ENCODE measurements at regions not wholly inside any gene's neighbourhood (a gene's known extent, or its start where the extent isn't known, plus 50 kb on each side); places are given as distances from the start of the nearest gene placed in this dataset.

DNA sequence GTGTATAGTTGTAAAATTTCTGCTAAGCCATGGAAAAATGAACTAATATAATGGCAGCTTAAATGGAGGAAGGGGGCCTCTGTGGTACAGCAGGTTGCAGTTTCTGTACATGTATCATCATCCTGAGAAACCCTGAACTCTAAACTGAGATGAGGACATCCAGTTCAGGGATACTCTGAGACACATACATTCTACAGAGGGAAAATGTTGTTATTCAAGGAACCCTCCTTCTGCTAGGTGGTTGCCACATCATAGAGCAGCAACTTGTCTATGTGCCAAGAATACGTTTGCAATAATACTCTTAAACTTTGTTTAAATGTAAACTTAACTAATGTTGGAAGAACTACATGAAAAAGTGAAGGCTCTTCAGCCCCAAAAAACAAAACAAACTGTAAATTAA, 1310.8 kb upstream of the WWC1 start:
- Histone ChIP-seq H3K9ac (ENCODE audit: low read length in 2 of 2) (no peak overlapping the region), H3K36me3 (ENCODE audit: control insufficient read depth in 2 of 2, insufficient read depth in 2 of 2, low read length in 2 of 2) (no peaks in the 10 kb centered on the region), H3K27ac (ENCODE audit: low read length) (peak overlapping the region; percentile 49), H3K4me1 (ENCODE audit: control insufficient read depth, insufficient read depth, low read length) (peaks cover 4% of the 10 kb centered on the region), H3K27me3 (ENCODE audit: control insufficient read depth in 1 of 2, insufficient read depth in 2 of 2, low read length in 2 of 2) (no peaks in the 10 kb centered on the region), H3K9me3 (ENCODE audit: control insufficient read depth in 2 of 2, low read length in 2 of 2) (no peaks in the 10 kb centered on the region), H3K4me3 (ENCODE audit: low read length in 2 of 2) (peak overlapping the region in 1 of 2 donors; percentile 80)

- Histone ChIP-seq H3K27ac (ENCODE audit: low read length) (peak overlapping the region; percentile 26), H3K4me1 (ENCODE audit: control insufficient read depth, insufficient read depth, low read length) (peaks cover 4% of the 10 kb centered on the region), H3K4me3 (ENCODE audit: low read length in 2 of 2) (peak overlapping the region in 1 of 2 donors; percentile 80), H3K27me3 (ENCODE audit: control insufficient read depth in 1 of 2, insufficient read depth in 2 of 2, low read length in 2 of 2) (no peaks in the 10 kb centered on the region), H3K36me3 (ENCODE audit: control insufficient read depth in 2 of 2, insufficient read depth in 2 of 2, low read length in 2 of 2) (no peaks in the 10 kb centered on the region), H3K9me3 (ENCODE audit: control insufficient read depth in 2 of 2, low read length in 2 of 2) (no peaks in the 10 kb centered on the region), H3K9ac (ENCODE audit: low read length in 2 of 2) (peak overlapping the region in 1 of 2 donors; percentile 17)
Measured at GRCh38 chr5:166982226-166982625, 1309.2 kb upstream of the WWC1 start.

DNA sequence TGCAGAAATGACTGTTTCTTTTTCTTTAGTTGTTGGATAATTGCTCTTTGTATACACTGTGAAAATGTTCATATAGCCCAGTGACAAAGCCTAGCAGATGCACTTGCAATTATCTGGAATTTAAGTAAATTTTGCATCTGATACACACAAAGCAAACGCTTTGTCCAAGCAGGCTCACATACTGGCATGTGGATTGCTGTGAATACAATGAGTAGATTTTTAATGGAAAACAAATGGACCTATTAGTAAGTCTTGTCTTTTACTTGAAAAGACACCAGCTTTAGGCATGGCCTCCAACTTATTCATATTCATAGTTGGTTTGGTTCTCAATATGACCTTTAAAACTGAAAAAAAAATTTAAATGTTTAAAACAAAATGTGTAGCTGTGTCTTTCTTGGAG, 1299.8 kb upstream of the WWC1 start:
- Histone ChIP-seq H3K9me3 (ENCODE audit: control insufficient read depth in 2 of 2, low read length in 2 of 2) (no peaks in the 10 kb centered on the region), H3K27me3 (ENCODE audit: control insufficient read depth in 1 of 2, insufficient read depth in 2 of 2, low read length in 2 of 2) (no peaks in the 10 kb centered on the region), H3K9ac (ENCODE audit: low read length in 2 of 2) (no peak overlapping the region), H3K4me1 (ENCODE audit: control insufficient read depth, insufficient read depth, low read length) (peaks cover 12% of the 10 kb centered on the region), H3K27ac (ENCODE audit: low read length) (no peak overlapping the region), H3K4me3 (ENCODE audit: low read length in 2 of 2) (no peak overlapping the region), H3K36me3 (ENCODE audit: control insufficient read depth in 2 of 2, insufficient read depth in 2 of 2, low read length in 2 of 2) (no peaks in the 10 kb centered on the region)

DNA sequence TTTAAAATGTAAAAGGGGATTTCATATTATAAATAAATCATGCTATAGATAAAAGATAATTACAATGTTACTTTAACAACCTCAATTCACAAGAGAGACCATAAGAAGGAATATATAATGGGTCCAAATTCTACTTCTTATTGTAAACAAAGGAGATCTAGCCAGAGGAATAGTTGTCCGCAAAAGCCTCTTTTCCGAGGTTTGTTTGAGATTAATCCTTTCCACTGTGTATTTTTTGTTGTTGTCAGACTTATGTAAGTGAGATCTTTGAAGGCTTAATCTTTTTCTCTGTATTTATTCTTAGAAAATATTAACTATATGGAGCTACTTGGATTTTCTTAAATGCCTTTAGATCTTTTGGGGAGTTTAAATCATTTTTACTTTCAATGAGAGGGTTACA, 1299.3 kb upstream of the WWC1 start:
- no peaks in the 10 kb centered on the region for H3K27me3 ChIP-seq (ENCODE audit: control insufficient read depth in 1 of 2, insufficient read depth in 2 of 2, low read length in 2 of 2)
- H3K9me3 ChIP-seq (ENCODE audit: control insufficient read depth in 2 of 2, low read length in 2 of 2): no peaks in the 10 kb centered on the region
- no peak overlapping the region for H3K9ac ChIP-seq (ENCODE audit: low read length in 2 of 2)
- no peaks in the 10 kb centered on the region for H3K36me3 ChIP-seq (ENCODE audit: control insufficient read depth in 2 of 2, insufficient read depth in 2 of 2, low read length in 2 of 2)
- peaks cover 12% of the 10 kb centered on the region for H3K4me1 ChIP-seq (ENCODE audit: control insufficient read depth, insufficient read depth, low read length)
- no peak overlapping the region for H3K27ac ChIP-seq (ENCODE audit: low read length)
- H3K4me3 ChIP-seq (ENCODE audit: low read length in 2 of 2): no peak overlapping the region

- H3K27ac ChIP-seq (ENCODE audit: low read length): peak overlapping the region; percentile 38
- H3K9ac ChIP-seq (ENCODE audit: low read length in 2 of 2): no peak overlapping the region
- H3K4me3 ChIP-seq (ENCODE audit: low read length in 2 of 2): peak overlapping the region; percentile 28 to 52
- no peaks in the 10 kb centered on the region for H3K9me3 ChIP-seq (ENCODE audit: control insufficient read depth in 2 of 2, low read length in 2 of 2)
- H3K4me1 ChIP-seq (ENCODE audit: control insufficient read depth, insufficient read depth, low read length): peaks cover 12% of the 10 kb centered on the region
- no peaks in the 10 kb centered on the region for H3K27me3 ChIP-seq (ENCODE audit: control insufficient read depth in 1 of 2, insufficient read depth in 2 of 2, low read length in 2 of 2)
- no peaks in the 10 kb centered on the region for H3K36me3 ChIP-seq (ENCODE audit: control insufficient read depth in 2 of 2, insufficient read depth in 2 of 2, low read length in 2 of 2)
Measured at GRCh38 chr5:166992874-166993722, 1298.3 kb upstream of the WWC1 start.

DNA sequence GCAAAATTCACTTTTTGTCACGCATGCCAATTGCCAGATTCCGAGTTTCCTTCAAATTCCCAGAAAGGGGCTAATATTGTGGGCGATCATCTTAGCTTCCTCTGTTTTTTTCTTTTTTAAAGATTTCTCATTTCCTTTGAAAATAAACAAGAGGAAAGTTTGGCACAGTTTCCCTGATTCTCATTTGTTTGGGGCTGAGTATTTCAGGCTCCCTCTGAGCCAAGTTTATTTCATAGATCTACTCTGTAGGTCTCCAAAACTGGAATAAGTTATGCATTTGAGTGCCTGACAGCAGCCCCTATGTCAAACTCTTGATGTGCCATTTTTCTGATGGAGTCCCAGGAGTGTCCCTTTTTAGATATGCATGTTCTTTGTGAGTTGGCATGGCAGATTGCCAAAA, 1297.2 kb upstream of the WWC1 start:
- H3K9me3 ChIP-seq (ENCODE audit: control insufficient read depth in 2 of 2, low read length in 2 of 2): no peaks in the 10 kb centered on the region
- no peak overlapping the region for H3K9ac ChIP-seq (ENCODE audit: low read length in 2 of 2)
- peaks cover 12% of the 10 kb centered on the region for H3K4me1 ChIP-seq (ENCODE audit: control insufficient read depth, insufficient read depth, low read length)
- H3K27me3 ChIP-seq (ENCODE audit: control insufficient read depth in 1 of 2, insufficient read depth in 2 of 2, low read length in 2 of 2): no peaks in the 10 kb centered on the region
- peak overlapping the region in 1 of 2 donors; percentile 52 for H3K4me3 ChIP-seq (ENCODE audit: low read length in 2 of 2)
- H3K36me3 ChIP-seq (ENCODE audit: control insufficient read depth in 2 of 2, insufficient read depth in 2 of 2, low read length in 2 of 2): no peaks in the 10 kb centered on the region
- H3K27ac ChIP-seq (ENCODE audit: low read length): no peak overlapping the region

- Histone ChIP-seq H3K9me3 (ENCODE audit: control insufficient read depth in 2 of 2, low read length in 2 of 2) (no peaks in the 10 kb centered on the region), H3K27ac (ENCODE audit: low read length) (no peak overlapping the region), H3K9ac (ENCODE audit: low read length in 2 of 2) (no peak overlapping the region), H3K36me3 (ENCODE audit: control insufficient read depth in 2 of 2, insufficient read depth in 2 of 2, low read length in 2 of 2) (no peaks in the 10 kb centered on the region), H3K4me3 (ENCODE audit: low read length in 2 of 2) (no peak overlapping the region), H3K27me3 (ENCODE audit: control insufficient read depth in 1 of 2, insufficient read depth in 2 of 2, low read length in 2 of 2) (no peaks in the 10 kb centered on the region), H3K4me1 (ENCODE audit: control insufficient read depth, insufficient read depth, low read length) (no peaks in the 10 kb centered on the region)
Measured at GRCh38 chr5:167001246-167001645, 1290.2 kb upstream of the WWC1 start.

- Histone ChIP-seq H3K9me3 (ENCODE audit: control insufficient read depth in 2 of 2, low read length in 2 of 2) (no peaks in the 10 kb centered on the region), H3K9ac (ENCODE audit: low read length in 2 of 2) (no peak overlapping the region), H3K27me3 (ENCODE audit: control insufficient read depth in 1 of 2, insufficient read depth in 2 of 2, low read length in 2 of 2) (no peaks in the 10 kb centered on the region), H3K27ac (ENCODE audit: low read length) (no peak overlapping the region), H3K4me3 (ENCODE audit: low read length in 2 of 2) (peak overlapping the region in 1 of 2 donors; percentile 44), H3K36me3 (ENCODE audit: control insufficient read depth in 2 of 2, insufficient read depth in 2 of 2, low read length in 2 of 2) (no peaks in the 10 kb centered on the region), H3K4me1 (ENCODE audit: control insufficient read depth, insufficient read depth, low read length) (no peaks in the 10 kb centered on the region)
Measured at GRCh38 chr5:167008705-167009104, 1282.7 kb upstream of the WWC1 start.

GRCh38 chr5:167011196-167011595, 1280.2 kb upstream of the WWC1 start:
- no peaks in the 10 kb centered on the region for H3K4me1 ChIP-seq (ENCODE audit: control insufficient read depth, insufficient read depth, low read length)
- H3K9me3 ChIP-seq (ENCODE audit: control insufficient read depth in 2 of 2, low read length in 2 of 2): no peaks in the 10 kb centered on the region
- no peak overlapping the region for H3K9ac ChIP-seq (ENCODE audit: low read length in 2 of 2)

GRCh38 chr5:167012123-167013034, 1279.1 kb upstream of the WWC1 start:
- no peak overlapping the region for H3K4me3 ChIP-seq (ENCODE audit: low read length in 2 of 2)
- no peaks in the 10 kb centered on the region for H3K9me3 ChIP-seq (ENCODE audit: control insufficient read depth in 2 of 2, low read length in 2 of 2)
- H3K9ac ChIP-seq (ENCODE audit: low read length in 2 of 2): no peak overlapping the region
- H3K4me1 ChIP-seq (ENCODE audit: control insufficient read depth, insufficient read depth, low read length): no peaks in the 10 kb centered on the region
- H3K36me3 ChIP-seq (ENCODE audit: control insufficient read depth in 2 of 2, insufficient read depth in 2 of 2, low read length in 2 of 2): no peaks in the 10 kb centered on the region
- no peaks in the 10 kb centered on the region for H3K27me3 ChIP-seq (ENCODE audit: control insufficient read depth in 1 of 2, insufficient read depth in 2 of 2, low read length in 2 of 2)
- H3K27ac ChIP-seq (ENCODE audit: low read length): no peak overlapping the region

More at GRCh38 chr5:167011196-167011595, 1280.2 kb upstream of the WWC1 start:
- Histone ChIP-seq H3K36me3 (ENCODE audit: control insufficient read depth in 2 of 2, insufficient read depth in 2 of 2, low read length in 2 of 2) (no peaks in the 10 kb centered on the region), H3K27me3 (ENCODE audit: control insufficient read depth in 1 of 2, insufficient read depth in 2 of 2, low read length in 2 of 2) (no peaks in the 10 kb centered on the region), H3K27ac (ENCODE audit: low read length) (no peak overlapping the region), H3K4me3 (ENCODE audit: low read length in 2 of 2) (no peak overlapping the region)

All from stomach smooth muscle (tissue), 2 donors.